ENCODE measurements at regions not wholly inside any gene's neighbourhood (a gene's known extent, or its start where the extent isn't known, plus 50 kb on each side); places are given as distances from the start of the nearest gene placed in this dataset.

- WGBS: 77% methylated on average over 10 of the region's 10 CpGs
- TF ChIP-seq YY1 (IDR thresholded peaks at IDR 0.05): no peak
- TF ChIP-seq TAF1 (conservative IDR thresholded peaks at IDR 0.05): no peak
- TF ChIP-seq CTCF (IDR thresholded peaks at IDR 0.05; ENCODE audit: low read depth, low read length, missing input control): no peak
- no peak for TF ChIP-seq FOXA1 (IDR thresholded peaks at IDR 0.05)
- TF ChIP-seq RAD21 (IDR thresholded peaks at IDR 0.05): no peak
- TF ChIP-seq REST (IDR thresholded peaks at IDR 0.05): no peak
- no peak for TF ChIP-seq FOXA2 (IDR thresholded peaks at IDR 0.05)
- no peak for TF ChIP-seq RXRA (IDR thresholded peaks at IDR 0.05)
- no peak for TF ChIP-seq NR2F2 (IDR thresholded peaks at IDR 0.05)
- no peak for TF ChIP-seq ZBTB33 (IDR thresholded peaks at IDR 0.05)
- Histone ChIP-seq H3K27me3 (ENCODE audit: control insufficient read depth in 4 of 4, insufficient read depth in 4 of 4, low read length in 3 of 4) (no peaks in the 10 kb centered on the region), H3K9ac (ENCODE audit: low read depth in 1 of 2, low read length in 2 of 2) (no peak overlapping the region), H3K9me3 (ENCODE audit: control insufficient read depth in 4 of 4, low read length in 3 of 4) (no peaks in the 10 kb centered on the region), H3K4me1 (ENCODE audit: control insufficient read depth in 4 of 4, insufficient read depth in 4 of 4, low read length in 3 of 4) (no peaks in the 10 kb centered on the region), H3K36me3 (ENCODE audit: control insufficient read depth in 4 of 4, insufficient read depth in 3 of 4, low read depth in 1 of 4, low read length in 3 of 4) (no peaks in the 10 kb centered on the region), H3K27ac (ENCODE audit: low read depth in 1 of 2, low read length in 2 of 2) (no peak overlapping the region), H3K4me3 (ENCODE audit: low read depth in 1 of 3, low read length in 3 of 3) (no peak overlapping the region)
- DNase-seq (ENCODE audit: low spot score): no peak
These were observed 283.9 kb downstream of the SMOC2 start for GRCh38 chr6:168724669-168725570.

- WGBS: 84% methylated on average over 1 of the region's 1 CpG
- Histone ChIP-seq H3K27ac (ENCODE audit: low read depth in 1 of 2, low read length in 2 of 2) (no peak overlapping the region), H3K4me3 (ENCODE audit: low read depth in 1 of 3, low read length in 3 of 3) (no peak overlapping the region), H3K4me1 (ENCODE audit: control insufficient read depth in 4 of 4, insufficient read depth in 4 of 4, low read length in 3 of 4) (no peaks in the 10 kb centered on the region), H3K9me3 (ENCODE audit: control insufficient read depth in 4 of 4, low read length in 3 of 4) (peaks cover 0 to under 1% (median 0%) of the 10 kb centered on the region in 4 donors), H3K27me3 (ENCODE audit: control insufficient read depth in 4 of 4, insufficient read depth in 4 of 4, low read length in 3 of 4) (no peaks in the 10 kb centered on the region), H3K36me3 (ENCODE audit: control insufficient read depth in 4 of 4, insufficient read depth in 3 of 4, low read depth in 1 of 4, low read length in 3 of 4) (no peaks in the 10 kb centered on the region), H3K9ac (ENCODE audit: low read depth in 1 of 2, low read length in 2 of 2) (no peak overlapping the region)
- no peak for DNase-seq (ENCODE audit: low spot score)
- TF ChIP-seq MAX (IDR thresholded peaks at IDR 0.05) (no peak), FOXA1 (IDR thresholded peaks at IDR 0.05) (no peak), NR2F2 (IDR thresholded peaks at IDR 0.05) (no peak), FOXA2 (IDR thresholded peaks at IDR 0.05) (no peak), REST (IDR thresholded peaks at IDR 0.05) (no peak), EGR1 (IDR thresholded peaks at IDR 0.05; ENCODE audit: low read depth in 2 of 2) (no peak), CTCF (IDR thresholded peaks at IDR 0.05; ENCODE audit: low read depth, low read length, missing input control) (no peak), YY1 (IDR thresholded peaks at IDR 0.05) (no peak), TAF1 (conservative IDR thresholded peaks at IDR 0.05) (no peak), ZBTB33 (IDR thresholded peaks at IDR 0.05) (no peak), SP1 (IDR thresholded peaks at IDR 0.05) (no peak)
These were observed 283.0 kb downstream of the SMOC2 start for GRCh38 chr6:168724033-168724432.

Measured in liver (tissue), 8 donors.